ENCODE measurements at regions not wholly inside any gene's neighbourhood (a gene's known extent, or its start where the extent isn't known, plus 50 kb on each side); places are given as distances from the start of the nearest gene placed in this dataset.

DNA sequence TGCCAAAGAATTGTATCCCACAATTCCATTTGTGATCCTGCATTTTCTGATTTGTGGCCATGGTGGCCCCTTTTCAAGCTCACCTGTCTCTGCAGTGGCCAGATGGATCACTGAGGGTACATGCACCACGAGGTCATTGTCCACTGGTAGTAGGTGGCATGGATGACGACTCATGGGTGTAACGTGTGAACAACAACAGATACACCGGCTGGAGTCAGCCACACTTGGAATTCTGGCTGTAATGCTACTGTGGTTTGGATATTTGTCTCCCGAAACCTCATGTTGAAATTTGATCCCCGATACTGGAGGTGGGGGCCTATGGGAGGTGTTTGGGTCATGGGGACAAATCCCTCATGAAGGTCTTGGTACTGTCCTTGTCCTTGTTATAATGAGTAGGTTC lies 102.2 kb upstream of the TAF1B start:
- no peaks in the 10 kb centered on the region for H3K9me3 ChIP-seq
- no peak overlapping the region for H3K4me3 ChIP-seq
- H3K4me1 ChIP-seq: peaks cover 22 to 23% of the 10 kb centered on the region in 2 donors
- H3K36me3 ChIP-seq: no peaks in the 10 kb centered on the region
- DNase-seq: no peak
- peak overlapping the region; percentile 4 to 24 (median 16) for H3K27ac ChIP-seq
- ATAC-seq: no peak
- intact Hi-C loops (cut with DNase I; ENCODE audit: low total_unique reads): no loop called here
- TF ChIP-seq, protein P1, sequence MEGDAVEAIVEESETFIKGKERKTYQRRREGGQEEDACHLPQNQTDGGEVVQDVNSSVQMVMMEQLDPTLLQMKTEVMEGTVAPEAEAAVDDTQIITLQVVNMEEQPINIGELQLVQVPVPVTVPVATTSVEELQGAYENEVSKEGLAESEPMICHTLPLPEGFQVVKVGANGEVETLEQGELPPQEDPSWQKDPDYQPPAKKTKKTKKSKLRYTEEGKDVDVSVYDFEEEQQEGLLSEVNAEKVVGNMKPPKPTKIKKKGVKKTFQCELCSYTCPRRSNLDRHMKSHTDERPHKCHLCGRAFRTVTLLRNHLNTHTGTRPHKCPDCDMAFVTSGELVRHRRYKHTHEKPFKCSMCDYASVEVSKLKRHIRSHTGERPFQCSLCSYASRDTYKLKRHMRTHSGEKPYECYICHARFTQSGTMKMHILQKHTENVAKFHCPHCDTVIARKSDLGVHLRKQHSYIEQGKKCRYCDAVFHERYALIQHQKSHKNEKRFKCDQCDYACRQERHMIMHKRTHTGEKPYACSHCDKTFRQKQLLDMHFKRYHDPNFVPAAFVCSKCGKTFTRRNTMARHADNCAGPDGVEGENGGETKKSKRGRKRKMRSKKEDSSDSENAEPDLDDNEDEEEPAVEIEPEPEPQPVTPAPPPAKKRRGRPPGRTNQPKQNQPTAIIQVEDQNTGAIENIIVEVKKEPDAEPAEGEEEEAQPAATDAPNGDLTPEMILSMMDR (IDR thresholded peaks at IDR 0.05 in 4 of 5, conservative IDR thresholded peaks at IDR 0.05 in 1 of 5): no peak
- no peak for TF ChIP-seq POLR2A (IDR thresholded peaks at IDR 0.05)
- H3K27me3 ChIP-seq: no peaks in the 10 kb centered on the region
- in situ Hi-C loops (cut with MboI; ENCODE audit: low sequenced_read_pairs in 4 of 4): no loop called here

DNA sequence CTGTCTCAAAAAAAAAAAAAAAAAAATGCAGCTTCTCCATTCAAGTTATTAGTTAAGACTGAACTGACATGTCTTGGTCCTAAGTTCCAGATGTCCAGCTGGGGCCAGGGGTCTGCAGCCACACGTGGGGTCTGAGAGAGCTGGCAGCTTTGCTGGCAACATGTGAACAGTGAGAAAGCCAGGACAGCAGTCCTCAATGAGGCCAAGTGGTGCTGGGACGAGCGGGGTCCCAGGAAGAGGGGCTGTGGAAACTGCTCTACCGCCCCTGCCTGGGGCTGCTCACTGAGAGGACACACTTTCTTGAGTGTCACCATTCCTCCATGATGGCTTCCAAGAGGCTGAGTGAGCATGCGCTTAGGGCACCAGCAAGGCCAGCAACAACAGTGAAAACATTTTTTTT lies 100.7 kb upstream of the TAF1B start:
- no peak overlapping the region for H3K4me3 ChIP-seq
- in situ Hi-C loops (cut with MboI; ENCODE audit: low sequenced_read_pairs in 4 of 4): no loop called here
- no peaks in the 10 kb centered on the region for H3K27me3 ChIP-seq
- no peaks in the 10 kb centered on the region for H3K36me3 ChIP-seq
- no peaks in the 10 kb centered on the region for H3K9me3 ChIP-seq
- TF ChIP-seq, protein P1 (IDR thresholded peaks at IDR 0.05 in 4 of 5, conservative IDR thresholded peaks at IDR 0.05 in 1 of 5): no peak
- TF ChIP-seq POLR2A (IDR thresholded peaks at IDR 0.05): no peak
- DNase-seq: no peak
- ATAC-seq: no peak
- intact Hi-C loops (cut with DNase I; ENCODE audit: low total_unique reads): no loop called here
- H3K27ac ChIP-seq: no peak overlapping the region
- H3K4me1 ChIP-seq: peaks cover 22 to 23% of the 10 kb centered on the region in 2 donors

DNA sequence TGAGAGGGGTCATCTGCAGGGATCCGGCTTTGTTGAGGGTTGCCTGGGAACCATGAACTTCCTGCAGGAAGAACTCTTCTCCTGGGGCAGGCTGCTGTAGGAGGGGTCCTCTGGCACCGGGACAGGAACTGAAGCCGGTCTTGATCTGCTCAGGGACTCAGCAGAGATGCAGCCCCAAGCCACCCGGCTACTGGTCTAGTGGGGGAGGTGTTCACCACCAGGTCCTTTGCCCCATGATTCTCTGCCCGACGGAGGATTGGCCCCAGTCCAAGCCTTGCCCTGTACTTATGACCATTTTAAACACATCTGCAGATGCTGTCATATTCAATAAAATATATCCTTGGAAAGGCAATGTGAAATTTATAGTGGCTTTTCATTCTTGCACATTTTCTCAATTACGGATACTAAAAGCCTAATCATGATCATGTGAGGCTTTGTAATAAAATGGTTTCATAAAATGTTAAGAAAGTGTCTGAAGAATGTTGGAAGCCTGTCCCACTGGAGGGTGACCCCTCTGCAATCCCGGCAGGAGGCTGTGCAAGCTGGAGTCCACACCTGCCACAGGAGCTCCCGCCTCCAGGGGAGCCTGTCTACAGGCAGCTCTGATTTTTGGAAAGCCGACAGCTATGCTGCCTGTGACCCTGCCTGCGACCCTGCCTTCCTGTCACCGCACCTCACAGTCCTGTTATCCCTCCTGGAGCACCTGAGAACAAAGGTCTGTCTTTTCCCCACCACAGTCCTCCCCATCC lies 98.8 kb upstream of the TAF1B start:
- intact Hi-C loops (cut with DNase I; ENCODE audit: low total_unique reads) (no loop called here), in situ Hi-C loops (cut with MboI; ENCODE audit: low sequenced_read_pairs in 4 of 4) (no loop called here)
- Histone ChIP-seq H3K27me3 (no peaks in the 10 kb centered on the region), H3K27ac (no peak overlapping the region), H3K36me3 (no peaks in the 10 kb centered on the region), H3K9me3 (no peaks in the 10 kb centered on the region), H3K4me3 (no peak overlapping the region), H3K4me1 (peaks cover 10 to 27% of the 10 kb centered on the region in 2 donors)
- DNase-seq (no peak), ATAC-seq (no peak)
- no peak for TF ChIP-seq POLR2A (IDR thresholded peaks at IDR 0.05)

DNA sequence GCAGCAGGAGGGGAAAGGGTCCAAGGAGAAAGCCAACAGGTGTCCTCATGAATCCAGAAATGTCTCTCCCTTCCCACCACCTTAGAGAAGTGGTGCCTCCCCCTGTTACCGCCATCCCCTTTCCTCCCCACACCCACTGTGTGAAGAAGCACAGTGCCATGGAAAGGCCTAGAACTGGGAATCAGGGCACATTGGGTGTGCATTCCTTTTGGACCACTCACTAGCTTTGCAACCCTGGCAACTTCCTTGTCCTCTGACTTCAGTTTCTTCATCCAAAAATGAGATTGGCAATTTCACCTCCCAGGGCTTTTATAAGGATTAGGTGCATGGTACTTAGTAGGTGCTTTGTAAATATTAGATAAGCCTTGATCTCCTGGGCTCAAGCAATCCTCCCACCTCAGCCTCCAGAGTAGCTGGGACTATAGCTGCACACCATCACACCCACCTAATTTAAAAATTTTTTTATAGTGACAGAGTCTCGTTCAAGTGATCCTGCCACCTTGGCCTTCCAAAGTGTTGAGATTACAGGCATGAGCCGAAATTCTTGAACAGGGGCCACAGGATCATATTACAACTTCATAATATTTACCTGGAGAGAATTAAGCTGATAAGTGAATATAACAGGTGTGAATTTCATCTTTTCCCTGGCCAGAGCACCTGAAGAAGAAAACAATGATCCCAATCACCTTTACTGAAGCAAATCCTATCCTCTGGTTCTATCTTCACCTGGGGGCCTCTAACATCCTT lies 97.9 kb upstream of the TAF1B start:
- Histone ChIP-seq H3K27ac (no peak overlapping the region), H3K9me3 (no peaks in the 10 kb centered on the region), H3K36me3 (no peaks in the 10 kb centered on the region), H3K27me3 (no peaks in the 10 kb centered on the region), H3K4me3 (no peak overlapping the region), H3K4me1 (peaks cover 4 to 26% of the 10 kb centered on the region in 2 donors)
- in situ Hi-C loops (cut with MboI; ENCODE audit: low sequenced_read_pairs in 4 of 4) (no loop called here), intact Hi-C loops (cut with DNase I; ENCODE audit: low total_unique reads) (no loop called here)
- DNase-seq: no peak
- no peak for ATAC-seq
- TF ChIP-seq, protein P1 (IDR thresholded peaks at IDR 0.05 in 4 of 5, conservative IDR thresholded peaks at IDR 0.05 in 1 of 5): no peak
- TF ChIP-seq POLR2A (IDR thresholded peaks at IDR 0.05): no peak

DNA sequence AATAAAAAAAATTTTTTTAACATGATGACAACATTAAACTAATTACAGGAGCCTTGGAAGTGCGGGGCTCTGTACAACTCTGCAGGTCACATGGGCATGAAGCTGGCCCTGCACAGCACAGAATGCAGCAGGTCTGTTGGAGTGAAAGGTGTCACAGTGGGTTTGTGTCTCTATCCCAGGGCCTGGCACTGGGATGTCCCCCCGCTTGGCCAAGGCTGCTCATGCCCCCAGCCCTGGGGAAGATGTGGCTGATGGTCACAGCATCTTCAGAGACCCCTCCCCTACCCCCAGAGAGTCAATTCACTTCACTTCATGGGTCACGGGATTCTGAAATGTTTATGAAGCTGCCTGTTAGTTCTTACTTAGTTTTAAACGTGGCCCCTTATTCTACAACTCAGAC lies 95.9 kb upstream of the TAF1B start:
- intact Hi-C loops (cut with DNase I; ENCODE audit: low total_unique reads): no loop called here
- peak overlapping the region in 2 of 4 donors; percentile 68 to 72 for H3K27ac ChIP-seq
- H3K27me3 ChIP-seq: no peaks in the 10 kb centered on the region
- in situ Hi-C loops (cut with MboI; ENCODE audit: low sequenced_read_pairs in 4 of 4): no loop called here
- H3K4me3 ChIP-seq: no peak overlapping the region
- no peak for ATAC-seq
- TF ChIP-seq, protein P1 (IDR thresholded peaks at IDR 0.05 in 4 of 5, conservative IDR thresholded peaks at IDR 0.05 in 1 of 5): no peak
- no peak for TF ChIP-seq POLR2A (IDR thresholded peaks at IDR 0.05)
- peaks cover 19 to 27% of the 10 kb centered on the region in 2 donors for H3K4me1 ChIP-seq
- H3K9me3 ChIP-seq: no peaks in the 10 kb centered on the region
- no peak for DNase-seq
- H3K36me3 ChIP-seq: no peaks in the 10 kb centered on the region
